GM18951 (cell line): ENCODE measurements at regions not wholly inside any gene's neighbourhood (a gene's known extent, or its start where the extent isn't known, plus 50 kb on each side); places are given as distances from the start of the nearest gene placed in this dataset.

Source experiments
- POLR2A ChIP-seq: IDR thresholded peaks from 4 replicates; pipeline ENCODE4 v1.6.1; 2011; ENCODE audit warnings: mild to moderate bottlenecking; ENCODE audit not compliant: insufficient read length, insufficient read depth; ENCODE audit errors: extremely low read depth
- in situ Hi-C: fragments of 300-500 bp; cut with MboI; formaldehyde crosslinking; loops from one replicate; pipeline ENCODE4 v1.12.0; 2022; ENCODE audit warnings: low sequenced_read_pairs, mixed read lengths, inconsistent platforms; ENCODE audit not compliant: unreplicated experiment

DNA sequence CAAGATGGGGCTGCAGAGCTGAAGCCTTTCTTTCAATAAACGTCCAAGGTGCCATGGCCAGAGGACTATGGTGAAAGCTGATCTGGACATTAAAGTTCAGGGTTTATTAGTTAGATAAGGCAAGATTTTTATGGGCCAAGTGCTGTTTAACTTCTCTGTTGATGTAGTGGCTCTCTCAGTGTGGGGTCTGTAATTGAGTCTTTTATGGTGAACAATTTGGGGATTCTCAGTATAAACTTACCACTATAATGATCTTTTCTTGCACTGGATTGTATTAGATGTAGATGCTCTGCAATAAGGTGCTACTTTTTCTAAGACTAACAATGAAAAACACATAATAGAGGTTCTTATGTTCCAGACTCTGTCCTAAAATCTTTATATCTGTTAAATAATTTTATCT, 190.1 kb upstream of the KLF12 start:
- no peak for TF ChIP-seq POLR2A

DNA sequence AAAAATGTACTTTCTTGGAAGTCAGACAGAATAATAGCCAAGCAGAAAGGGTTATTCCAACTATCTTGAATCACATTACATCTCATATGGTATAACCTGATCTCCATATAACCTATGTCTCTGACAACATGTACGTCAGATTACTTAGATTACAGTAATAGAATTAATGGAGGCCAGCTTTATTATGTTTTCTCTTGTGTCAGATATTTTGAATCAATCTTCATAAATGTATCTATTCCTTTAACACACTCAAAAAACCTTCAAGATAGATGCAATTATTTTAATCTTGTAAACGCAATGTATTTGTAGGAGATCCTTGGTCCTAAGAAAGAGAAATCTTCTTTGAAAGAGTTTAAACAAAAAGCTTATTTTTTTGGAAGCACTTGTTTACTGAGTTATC, 188.4 kb upstream of the KLF12 start:
- in situ Hi-C loops, result no loop called here
- TF ChIP-seq POLR2A, result no peak

More for the DNA sequence above, 190.1 kb upstream of the KLF12 start:
- in situ Hi-C loops, result no loop called here

DNA sequence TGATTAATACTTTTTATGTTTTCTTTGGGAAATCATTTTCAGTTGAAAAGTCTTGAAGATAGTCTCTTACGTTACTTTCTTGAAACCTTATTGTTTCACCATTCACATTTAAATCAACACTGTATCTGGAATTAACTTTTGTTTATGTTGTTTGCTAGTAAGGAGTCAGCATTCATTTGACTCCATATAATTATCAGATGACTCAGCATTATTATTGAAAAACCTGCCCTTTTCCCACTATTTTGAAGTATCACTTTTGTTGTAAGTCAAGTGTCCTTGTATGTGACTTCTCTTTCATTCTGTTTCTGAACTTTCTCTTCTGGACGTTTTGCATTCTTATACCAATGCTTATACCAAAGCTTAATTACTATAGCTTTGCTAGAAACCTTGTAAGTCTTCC, 186.1 kb upstream of the KLF12 start:
- in situ Hi-C loops, result no loop called here

DNA sequence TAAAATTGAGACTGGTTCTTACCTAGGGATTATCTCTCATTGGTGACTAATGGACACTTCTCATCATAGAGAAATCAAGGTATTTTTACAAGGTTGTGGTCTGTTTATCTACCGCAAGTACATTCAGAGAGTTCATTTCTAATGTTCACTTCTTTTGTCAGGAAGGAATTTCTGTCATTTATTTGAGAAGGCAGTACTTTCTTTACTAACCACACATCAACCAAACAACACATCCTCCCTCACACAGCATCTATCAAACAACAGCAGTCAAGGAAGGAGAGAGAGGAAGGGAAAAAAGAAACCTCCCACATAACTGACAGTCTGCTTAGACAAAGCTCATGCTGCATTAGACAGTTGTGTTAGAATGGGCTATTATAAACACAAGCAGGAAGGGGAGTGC, 182.3 kb upstream of the KLF12 start:
- no peak for TF ChIP-seq POLR2A
- in situ Hi-C loops, result no loop called here

More for the DNA sequence above, 186.1 kb upstream of the KLF12 start:
- no peak for TF ChIP-seq POLR2A

DNA sequence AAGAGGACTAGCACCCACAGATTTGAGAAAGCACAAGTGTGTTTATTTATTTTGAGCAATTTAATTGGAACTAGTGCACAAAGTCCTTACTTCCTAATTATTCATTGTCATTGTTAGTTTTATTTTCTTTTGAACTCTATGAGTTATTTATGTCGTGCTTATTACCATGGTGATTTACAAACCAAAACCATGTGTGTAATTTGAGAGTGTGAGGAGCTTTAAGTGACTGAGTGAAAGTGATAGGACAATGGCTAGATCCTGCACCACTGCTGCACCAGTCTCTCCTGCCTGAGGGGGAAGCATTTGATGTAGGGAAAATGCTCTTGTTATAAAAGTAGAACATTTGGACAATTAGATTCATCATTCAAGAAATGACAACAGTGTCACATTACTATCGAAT, 172.3 kb upstream of the KLF12 start:
- TF ChIP-seq POLR2A, result no peak
- in situ Hi-C loops, result no loop called here

DNA sequence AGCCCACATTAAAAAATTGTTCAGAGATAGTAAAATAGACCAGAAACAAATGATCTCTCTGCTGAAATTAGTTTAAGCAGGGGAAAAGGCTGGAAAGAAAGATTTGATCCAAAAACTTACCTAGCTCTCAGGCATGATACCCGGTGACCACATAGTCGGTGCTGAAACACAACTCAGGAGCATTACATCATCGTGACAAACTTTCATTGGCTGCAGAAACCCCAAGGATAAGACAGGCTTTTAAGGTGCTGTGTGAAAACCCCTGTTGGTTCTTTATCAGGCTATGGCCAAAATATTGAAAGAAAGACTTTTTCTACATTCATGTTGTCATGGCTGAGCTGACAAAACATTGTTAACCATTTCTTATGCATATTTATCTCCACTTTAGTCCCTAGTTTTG, 171.7 kb upstream of the KLF12 start:
- no peak for TF ChIP-seq POLR2A
- in situ Hi-C loops, result no loop called here

DNA sequence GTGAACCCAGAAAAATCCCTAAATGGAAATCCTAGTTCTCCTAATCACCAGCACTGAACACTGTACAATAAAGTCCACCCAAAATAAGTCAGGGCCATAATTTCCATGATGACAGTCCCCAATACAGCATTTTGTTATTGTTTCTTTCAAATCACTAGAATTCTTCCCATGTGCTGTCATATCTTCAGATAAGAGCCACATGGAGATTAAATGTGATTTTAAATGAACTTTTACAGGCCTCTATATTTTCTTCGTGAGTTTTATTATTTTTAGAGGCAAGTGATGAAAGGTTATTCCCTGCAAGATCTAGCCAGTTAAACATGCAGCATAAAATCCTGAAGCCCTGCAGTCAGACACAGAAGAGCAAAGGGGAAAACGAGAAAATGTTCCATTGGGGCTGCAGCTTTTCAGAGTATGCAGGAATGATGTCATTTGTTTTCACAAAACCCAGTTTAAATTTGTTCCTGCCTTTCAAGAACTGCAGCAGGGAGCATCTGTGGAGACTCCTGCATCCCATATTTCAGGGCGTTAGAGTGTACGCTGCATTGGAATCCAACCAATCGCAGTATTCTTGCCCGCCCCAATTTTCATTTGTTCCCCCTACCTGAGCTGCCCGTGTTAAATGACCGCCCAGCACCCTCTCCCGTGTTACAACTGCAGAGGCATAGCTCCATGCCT, 167.2 kb upstream of the KLF12 start:
- no peak for TF ChIP-seq POLR2A
- in situ Hi-C loops, result no loop called here

DNA sequence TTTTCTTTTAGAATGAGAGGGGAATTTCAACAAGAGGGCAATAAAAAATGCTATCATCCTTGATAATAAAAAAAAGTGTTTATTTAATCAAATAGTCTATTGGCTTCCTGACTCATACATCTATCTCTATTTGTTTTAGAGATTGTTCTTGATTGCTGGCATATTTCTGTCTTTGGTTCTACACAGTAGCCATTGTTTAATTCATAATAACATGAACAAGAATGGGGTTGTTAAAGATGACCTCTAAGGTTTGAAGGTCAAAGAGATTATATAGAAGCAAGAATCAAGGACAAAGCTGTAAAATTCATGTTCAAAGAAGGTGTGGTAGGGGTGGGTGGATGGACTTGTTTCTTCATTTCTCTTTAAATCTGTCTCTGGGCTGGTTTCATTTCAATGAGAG, 166.0 kb upstream of the KLF12 start:
- no peak for TF ChIP-seq POLR2A
- in situ Hi-C loops, result no loop called here

DNA sequence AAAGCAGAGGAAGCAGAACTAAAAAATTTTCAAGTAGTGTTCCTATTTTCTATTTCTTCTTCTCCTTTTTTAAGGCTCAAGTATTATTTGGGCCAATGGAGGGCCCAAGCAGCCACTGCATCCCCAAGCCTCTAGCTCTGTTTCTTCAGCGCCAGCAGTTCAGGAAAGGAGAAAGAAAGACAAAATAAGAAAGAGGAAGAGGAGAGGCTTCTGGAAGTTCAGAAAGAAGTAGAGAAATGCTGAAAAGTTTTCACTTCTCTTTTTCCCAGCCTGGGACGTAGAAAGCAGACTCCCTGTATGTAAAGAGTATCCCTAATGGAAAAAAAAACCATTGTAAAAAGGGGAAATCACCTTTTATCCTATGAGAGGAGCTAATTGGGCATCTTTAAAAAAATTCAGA, 165.5 kb upstream of the KLF12 start:
- TF ChIP-seq POLR2A, result no peak
- in situ Hi-C loops, result no loop called here

DNA sequence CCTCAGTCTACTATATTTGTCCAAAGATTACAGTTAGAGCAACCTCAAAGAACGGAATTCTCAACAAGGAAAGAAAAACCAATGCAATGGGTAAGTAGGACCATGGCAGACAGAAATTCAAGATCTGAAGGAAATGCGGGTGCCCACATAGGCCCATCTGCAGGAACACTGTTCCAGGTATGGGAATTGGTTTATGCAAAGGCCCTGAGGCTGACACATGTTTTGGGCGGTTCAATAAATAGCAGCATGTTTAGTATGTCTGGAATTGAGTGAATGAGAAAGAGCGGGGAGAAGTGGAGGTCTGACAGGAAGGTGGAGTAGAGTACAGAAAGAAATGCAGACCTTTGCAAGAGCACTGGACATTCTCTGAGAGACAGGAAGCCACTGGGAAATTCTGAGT, 164.7 kb upstream of the KLF12 start:
- TF ChIP-seq POLR2A, result no peak
- in situ Hi-C loops, result no loop called here

DNA sequence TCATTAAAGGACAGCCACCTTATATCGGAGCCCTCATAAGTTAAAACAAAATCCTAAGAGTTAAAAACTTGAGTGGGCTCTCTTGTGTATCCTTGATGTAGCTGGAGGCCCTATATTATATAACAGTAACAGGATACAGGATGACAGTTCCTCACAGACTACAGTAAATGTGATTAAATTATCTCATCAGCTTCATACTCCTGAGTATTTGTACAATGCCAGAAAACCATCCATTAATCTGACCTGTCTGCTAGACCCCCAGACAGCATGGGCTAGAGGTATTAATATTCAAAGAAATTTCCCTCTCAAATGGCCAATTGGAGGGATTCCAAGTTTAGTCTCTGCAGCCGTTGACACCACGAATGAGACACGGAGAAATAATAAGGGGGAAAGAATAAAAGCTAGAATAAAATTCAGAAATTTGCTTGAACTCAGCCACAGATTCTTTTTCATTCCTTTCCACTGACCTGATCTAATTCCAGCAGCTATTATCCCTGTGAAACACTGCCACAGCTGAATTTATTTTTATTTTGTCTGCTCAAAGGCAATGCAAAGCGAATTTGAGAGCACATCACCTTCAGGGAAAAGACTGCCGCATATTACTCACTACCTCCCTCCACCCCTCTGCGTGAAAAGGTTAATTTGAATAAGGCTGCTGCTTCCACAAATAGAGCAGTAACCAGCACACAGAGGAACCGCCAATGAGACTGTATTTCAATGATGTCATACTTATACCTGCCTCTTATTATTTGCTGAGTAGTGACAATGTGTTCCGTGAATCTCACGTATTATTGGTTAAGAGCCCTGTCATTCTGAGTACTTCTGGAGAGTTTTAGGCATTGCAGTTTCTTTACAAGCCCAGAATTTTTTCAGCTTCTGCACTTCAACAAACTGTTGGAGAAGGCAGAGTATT, 155.9 kb upstream of the KLF12 start:
- in situ Hi-C loops, result loop anchor here (5.0 to 10.0 kb wide), 2 partner anchors 448 to 535 kb away; no protein-coding TSS in a partner anchor
- no peak for TF ChIP-seq POLR2A

DNA sequence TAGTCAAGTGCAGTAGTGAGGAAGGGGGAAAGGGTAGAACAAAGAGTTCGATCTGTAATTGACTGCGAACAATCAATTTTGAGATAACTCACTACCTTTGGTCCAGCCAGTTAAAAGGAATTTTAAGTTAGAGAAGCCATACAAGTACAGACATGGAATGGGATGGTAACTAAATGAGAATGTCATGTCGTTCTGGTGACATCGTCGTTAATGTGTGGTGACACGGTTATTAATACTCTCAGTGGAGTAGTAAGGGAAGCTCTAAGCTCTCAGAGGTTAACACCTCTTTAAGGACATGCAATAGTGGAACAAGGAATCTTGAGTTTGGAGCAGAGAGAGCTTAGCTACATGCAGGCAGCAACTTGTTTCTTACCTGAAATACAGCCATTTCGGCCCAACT, 154.9 kb upstream of the KLF12 start:
- in situ Hi-C loops, result loop anchor here (5.0 to 10.0 kb wide), 2 partner anchors 447 to 534 kb away; no protein-coding TSS in a partner anchor
- TF ChIP-seq POLR2A, result no peak

DNA sequence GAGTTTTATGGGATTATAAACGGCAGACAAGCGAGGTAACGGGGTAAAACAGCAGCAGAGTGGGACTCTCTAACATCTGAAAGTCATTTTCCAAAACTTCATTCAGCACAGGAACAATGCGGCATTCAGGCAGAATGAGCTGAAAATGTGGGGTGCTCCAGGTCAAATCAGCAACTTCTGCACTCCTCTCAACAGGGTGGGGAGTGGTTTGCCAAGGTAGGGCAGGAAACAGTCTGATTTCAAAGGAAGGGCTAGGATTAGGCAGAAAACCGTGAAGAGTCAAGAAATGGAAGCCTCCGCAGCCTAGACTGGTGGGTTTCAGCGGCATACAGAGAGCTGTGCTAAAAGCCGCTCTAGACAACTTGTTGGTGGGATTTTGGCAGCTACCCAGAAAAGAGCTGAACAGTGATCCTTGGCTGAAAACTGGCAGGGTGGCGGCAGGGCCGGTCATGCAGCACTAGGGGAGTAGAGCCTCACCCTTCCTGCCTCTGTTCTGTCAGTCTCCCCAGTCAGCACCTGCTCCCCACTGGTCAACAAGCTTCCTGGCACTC, 154.2 kb upstream of the KLF12 start:
- in situ Hi-C loops, result loop anchor here (5.0 to 10.0 kb wide), 2 partner anchors 446 to 534 kb away; no protein-coding TSS in a partner anchor
- TF ChIP-seq POLR2A, result no peak
